Fibroblast of skin of scalp (primary cell): ENCODE measurements at regions not wholly inside any gene's neighbourhood (a gene's known extent, or its start where the extent isn't known, plus 50 kb on each side); places are given as distances from the start of the nearest gene placed in this dataset.
A peak's percentile ranks its signal among the peaks of the same experiment; 100 is the strongest.
"Not testable (repeated sequence)": the region's sequence is repeated elsewhere in the genome, so short reads cannot be mapped to it uniquely, and the experiment has no call there.

Source experiments
- DNase-seq: peaks from one replicate; pipeline ENCODE4 v3.0.0-alpha.2; 2013

- DNase-seq: no peak
These were observed 362.2 kb downstream of the SMARCA1 start for GRCh38 chrX:129161108-129161507.

GRCh38 chrX:129158505-129158904 lies 364.8 kb downstream of the SMARCA1 start:
- no peak for DNase-seq

GRCh38 chrX:129145840-129146272 lies 377.4 kb downstream of the SMARCA1 start:
- no peak for DNase-seq

- no peak for DNase-seq
These were observed 377.9 kb downstream of the SMARCA1 start for GRCh38 chrX:129145385-129145784.

GRCh38 chrX:129144172-129145038 lies 378.9 kb downstream of the SMARCA1 start:
- DNase-seq: peak; percentile 81

- DNase-seq: no peak
These were observed 383.3 kb downstream of the SMARCA1 start for GRCh38 chrX:129139837-129140598.

- no peak for DNase-seq
These were observed 398.0 kb downstream of the SMARCA1 start for GRCh38 chrX:129125122-129125914.

- no peak for DNase-seq
These were observed 399.5 kb downstream of the SMARCA1 start for GRCh38 chrX:129123795-129124194.

GRCh38 chrX:129116676-129117470 lies 406.4 kb downstream of the SMARCA1 start:
- DNase-seq: no peak

GRCh38 chrX:129115935-129116334 lies 407.4 kb downstream of the SMARCA1 start:
- no peak for DNase-seq

- DNase-seq: peak; percentile 32
These were observed 408.2 kb downstream of the SMARCA1 start for GRCh38 chrX:129115104-129115503.

GRCh38 chrX:129111081-129111798 lies 412.1 kb downstream of the SMARCA1 start:
- DNase-seq: no peak

GRCh38 chrX:129108936-129109335 lies 414.4 kb downstream of the SMARCA1 start:
- DNase-seq: no peak

GRCh38 chrX:129099207-129099606 lies 424.1 kb downstream of the SMARCA1 start:
- DNase-seq: no peak

GRCh38 chrX:129097668-129098067 lies 425.6 kb downstream of the SMARCA1 start:
- DNase-seq: no peak

- DNase-seq: no peak
These were observed 429.6 kb downstream of the SMARCA1 start for GRCh38 chrX:129093706-129094105.

- no peak for DNase-seq
These were observed 430.5 kb downstream of the SMARCA1 start for GRCh38 chrX:129092757-129093156.

- no peak for DNase-seq
These were observed 431.0 kb downstream of the SMARCA1 start for GRCh38 chrX:129092242-129092641.

GRCh38 chrX:129091097-129091496 lies 432.2 kb downstream of the SMARCA1 start:
- no peak for DNase-seq

GRCh38 chrX:129086802-129087201 lies 436.5 kb downstream of the SMARCA1 start:
- DNase-seq: no peak

GRCh38 chrX:129084291-129084690 lies 439.0 kb downstream of the SMARCA1 start:
- DNase-seq: not testable (repeated sequence)
